HG03025 (cell line): ENCODE measurements at regions not wholly inside any gene's neighbourhood (a gene's known extent, or its start where the extent isn't known, plus 50 kb on each side); places are given as distances from the start of the nearest gene placed in this dataset.
"Not testable (repeated sequence)": the region's sequence is repeated elsewhere in the genome, so short reads cannot be mapped to it uniquely, and the experiment has no call there.

ENCODE experiments used
- ATAC-seq: cut with Tn5 transposase; IDR thresholded peaks from one replicate; pipeline ENCODE4 v1.9.1; 2021; ENCODE audit warnings: mild to moderate bottlenecking, moderate library complexity; ENCODE audit not compliant: unreplicated experiment, low FRiP score

GRCh38 chr3:127068871-127069270 is 86.0 kb downstream of the PLXNA1 start:
- no peak for ATAC-seq

GRCh38 chr3:127069814-127070440 is 87.0 kb downstream of the PLXNA1 start:
- no peak for ATAC-seq

- no peak for ATAC-seq
Measured at GRCh38 chr3:127070776-127071175, 87.9 kb downstream of the PLXNA1 start.

- ATAC-seq: no peak
Measured at GRCh38 chr3:127071597-127072001, 88.7 kb downstream of the PLXNA1 start.

- ATAC-seq: no peak
Measured at GRCh38 chr3:127072221-127072771, 89.4 kb downstream of the PLXNA1 start.

- no peak for ATAC-seq
Measured at GRCh38 chr3:127072971-127073783, 90.3 kb downstream of the PLXNA1 start.

GRCh38 chr3:127073941-127074820 is 91.3 kb downstream of the PLXNA1 start:
- no peak for ATAC-seq

GRCh38 chr3:127074900-127075360 is 92.0 kb downstream of the PLXNA1 start:
- peak; percentile 76 for ATAC-seq

- not testable (repeated sequence) for ATAC-seq
Measured at GRCh38 chr3:127076166-127076992, 93.5 kb downstream of the PLXNA1 start.

GRCh38 chr3:127077068-127077467 is 94.2 kb downstream of the PLXNA1 start:
- no peak for ATAC-seq

GRCh38 chr3:127077505-127078064 is 94.7 kb downstream of the PLXNA1 start:
- no peak for ATAC-seq

GRCh38 chr3:127078626-127079025 is 95.7 kb downstream of the PLXNA1 start:
- no peak for ATAC-seq

- no peak for ATAC-seq
Measured at GRCh38 chr3:127079211-127079610, 96.3 kb downstream of the PLXNA1 start.

- no peak for ATAC-seq
Measured at GRCh38 chr3:127081001-127081720, 98.2 kb downstream of the PLXNA1 start.

GRCh38 chr3:127082066-127082465 is 99.2 kb downstream of the PLXNA1 start:
- ATAC-seq: no peak

- ATAC-seq: no peak
Measured at GRCh38 chr3:127083778-127084397, 101.0 kb downstream of the PLXNA1 start.

- ATAC-seq: no peak
Measured at GRCh38 chr3:127084401-127084990, 101.6 kb downstream of the PLXNA1 start.

GRCh38 chr3:127085576-127085975 is 102.7 kb downstream of the PLXNA1 start:
- ATAC-seq: no peak
